ENCODE measurements at regions not wholly inside any gene's neighbourhood (a gene's known extent, or its start where the extent isn't known, plus 50 kb on each side); places are given as distances from the start of the nearest gene placed in this dataset.

DNA sequence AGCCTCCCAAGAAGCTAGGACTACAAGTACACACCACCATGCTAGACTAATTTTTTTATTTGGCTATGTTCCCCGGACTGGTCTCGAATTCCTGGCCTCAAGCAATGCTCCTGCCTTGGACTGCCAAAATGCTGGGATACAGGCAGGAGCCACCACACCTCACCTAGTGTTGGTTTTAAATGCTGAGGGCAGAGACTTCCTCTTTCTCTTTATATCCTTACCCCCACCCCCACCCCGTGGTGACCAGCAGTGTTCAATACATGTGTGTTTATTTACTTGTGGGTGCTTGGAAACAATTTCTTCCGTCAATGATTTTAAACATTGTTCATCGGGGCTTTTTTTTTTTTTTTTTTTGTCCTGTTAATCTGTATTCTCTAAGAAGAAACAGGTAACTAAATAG, 158.9 kb downstream of the ZBTB18 start:
- TF ChIP-seq, protein P1, sequence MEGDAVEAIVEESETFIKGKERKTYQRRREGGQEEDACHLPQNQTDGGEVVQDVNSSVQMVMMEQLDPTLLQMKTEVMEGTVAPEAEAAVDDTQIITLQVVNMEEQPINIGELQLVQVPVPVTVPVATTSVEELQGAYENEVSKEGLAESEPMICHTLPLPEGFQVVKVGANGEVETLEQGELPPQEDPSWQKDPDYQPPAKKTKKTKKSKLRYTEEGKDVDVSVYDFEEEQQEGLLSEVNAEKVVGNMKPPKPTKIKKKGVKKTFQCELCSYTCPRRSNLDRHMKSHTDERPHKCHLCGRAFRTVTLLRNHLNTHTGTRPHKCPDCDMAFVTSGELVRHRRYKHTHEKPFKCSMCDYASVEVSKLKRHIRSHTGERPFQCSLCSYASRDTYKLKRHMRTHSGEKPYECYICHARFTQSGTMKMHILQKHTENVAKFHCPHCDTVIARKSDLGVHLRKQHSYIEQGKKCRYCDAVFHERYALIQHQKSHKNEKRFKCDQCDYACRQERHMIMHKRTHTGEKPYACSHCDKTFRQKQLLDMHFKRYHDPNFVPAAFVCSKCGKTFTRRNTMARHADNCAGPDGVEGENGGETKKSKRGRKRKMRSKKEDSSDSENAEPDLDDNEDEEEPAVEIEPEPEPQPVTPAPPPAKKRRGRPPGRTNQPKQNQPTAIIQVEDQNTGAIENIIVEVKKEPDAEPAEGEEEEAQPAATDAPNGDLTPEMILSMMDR (IDR thresholded peaks at IDR 0.05) = no peak
- 68 to 77% methylated on average over 5 of the region's 5 CpGs for WGBS, 2 donors
- Histone ChIP-seq H3K9me3 (no peaks in the 10 kb centered on the region), H3K27ac (no peak overlapping the region), H3K36me3 (no peaks in the 10 kb centered on the region), H3K4me1 (peaks cover 0 to 48% (median 20%) of the 10 kb centered on the region in 9 donors), H3K27me3 (no peaks in the 10 kb centered on the region), H3K4me3 (no peak overlapping the region)
- intact Hi-C loops (cut with DNase I) = loop anchor here in 1 of 10 donors (5.0 kb wide), 1 partner anchor 38 kb away; no protein-coding TSS in a partner anchor
- DNase-seq = no peak
- ATAC-seq = no peak

DNA sequence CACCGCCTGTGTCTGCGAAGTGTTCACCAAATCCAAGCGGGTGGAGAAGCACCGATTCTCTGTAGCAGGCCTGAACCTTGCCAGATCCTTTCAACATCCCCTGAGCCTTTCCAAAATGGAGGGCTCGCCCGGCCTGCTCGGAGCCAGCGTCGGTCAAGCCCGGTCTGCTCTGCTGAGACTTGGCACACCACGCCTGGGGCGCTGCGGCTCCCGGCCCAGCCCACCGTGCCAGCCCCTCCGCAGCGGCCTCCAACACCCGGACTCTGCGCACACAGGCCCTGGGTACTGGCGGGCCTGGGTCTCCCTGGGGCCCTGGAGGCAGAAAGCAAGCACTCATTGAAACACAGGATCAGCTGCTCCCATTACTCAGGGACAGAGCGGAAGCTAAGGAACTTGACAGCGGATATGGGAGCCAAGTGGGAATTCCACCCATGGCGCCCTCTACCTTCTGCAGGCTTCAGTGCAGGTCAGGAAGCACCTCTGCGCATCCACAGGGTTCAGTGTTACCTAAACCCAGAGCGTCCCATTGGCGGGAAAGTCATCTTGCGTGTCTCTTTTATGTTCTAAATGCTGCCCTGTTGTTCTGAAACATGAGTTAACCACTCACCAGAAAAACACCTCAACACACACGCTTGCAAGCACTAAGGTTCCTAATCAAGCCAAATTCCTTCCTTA, 159.9 kb downstream of the ZBTB18 start:
- WGBS, 2 donors = 89 to 90% methylated on average over 28 of the region's 28 CpGs
- DNase-seq = no peak
- H3K27ac ChIP-seq = no peak overlapping the region
- H3K36me3 ChIP-seq = no peaks in the 10 kb centered on the region
- no peaks in the 10 kb centered on the region for H3K27me3 ChIP-seq
- ATAC-seq = no peak
- H3K9me3 ChIP-seq = no peaks in the 10 kb centered on the region
- no peak overlapping the region for H3K4me3 ChIP-seq
- intact Hi-C loops (cut with DNase I) = no loop called here
- peaks cover 0 to 48% (median 20%) of the 10 kb centered on the region in 9 donors for H3K4me1 ChIP-seq
- TF ChIP-seq, protein P1 (IDR thresholded peaks at IDR 0.05) = peak in 3 of 9 donors; percentile 2 to 33 (median 30)

DNA sequence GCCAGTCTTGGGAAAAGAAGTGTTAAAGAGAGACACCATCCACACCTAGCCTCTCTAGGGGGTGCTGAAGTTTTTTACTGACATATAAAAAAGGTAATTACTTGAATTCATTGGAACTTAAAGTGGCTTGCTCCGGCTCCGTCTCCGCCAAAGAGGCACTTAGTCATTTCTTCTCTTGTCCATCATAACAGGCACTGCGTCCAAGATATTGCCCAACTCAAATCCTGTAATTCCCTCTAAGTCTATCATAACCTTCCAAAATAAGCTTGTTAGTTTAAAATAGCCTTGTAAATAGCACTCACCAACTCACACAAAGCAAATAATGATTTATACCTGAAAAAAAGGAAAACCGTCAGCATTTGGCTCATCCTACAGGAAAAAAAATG, 160.5 kb downstream of the ZBTB18 start:
- peak in 3 of 8 donors; percentile 31 to 61 (median 43) for ATAC-seq
- TF ChIP-seq, protein P1 (IDR thresholded peaks at IDR 0.05) = no peak
- Histone ChIP-seq H3K27me3 (no peaks in the 10 kb centered on the region), H3K4me1 (peaks cover 0 to 48% (median 20%) of the 10 kb centered on the region in 9 donors), H3K9me3 (no peaks in the 10 kb centered on the region), H3K36me3 (no peaks in the 10 kb centered on the region), H3K4me3 (no peak overlapping the region), H3K27ac (no peak overlapping the region)
- intact Hi-C loops (cut with DNase I) = no loop called here
- DNase-seq = no peak
- WGBS, 2 donors = 76 to 79% methylated on average over 5 of the region's 5 CpGs

DNA sequence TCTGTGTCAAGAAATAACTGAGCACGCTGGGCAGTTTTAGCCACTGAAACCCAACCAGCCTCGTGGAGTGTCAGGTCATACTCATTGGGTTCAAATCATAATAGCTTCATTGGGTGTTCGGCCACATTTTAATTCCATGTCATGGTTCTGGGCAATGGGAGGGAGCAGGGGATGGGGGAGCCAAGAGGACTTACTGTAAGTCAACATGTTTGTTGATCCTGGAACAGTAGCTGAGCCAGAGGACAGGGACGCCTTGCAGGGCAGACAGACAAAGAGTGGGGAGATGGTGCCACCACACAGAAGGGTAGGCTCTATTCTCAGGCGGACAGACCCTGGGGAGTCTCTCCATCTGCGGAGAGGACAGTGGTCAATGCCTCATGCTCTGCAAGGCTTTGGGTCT, 161.1 kb downstream of the ZBTB18 start:
- Histone ChIP-seq H3K4me1 (peaks cover 0 to 45% (median 18%) of the 10 kb centered on the region in 9 donors), H3K27ac (peak overlapping the region in 2 of 10 donors; percentile 13 to 21), H3K9me3 (no peaks in the 10 kb centered on the region), H3K4me3 (no peak overlapping the region), H3K36me3 (no peaks in the 10 kb centered on the region), H3K27me3 (no peaks in the 10 kb centered on the region)
- 86 to 89% methylated on average over 6 of the region's 6 CpGs for WGBS, 2 donors
- ATAC-seq (peak in 1 of 8 donors; percentile 34), DNase-seq (no peak)
- TF ChIP-seq, protein P1 (IDR thresholded peaks at IDR 0.05) = no peak
- intact Hi-C loops (cut with DNase I) = no loop called here
